ENCODE measurements at regions not wholly inside any gene's neighbourhood (a gene's known extent, or its start where the extent isn't known, plus 50 kb on each side); places are given as distances from the start of the nearest gene placed in this dataset.

DNA sequence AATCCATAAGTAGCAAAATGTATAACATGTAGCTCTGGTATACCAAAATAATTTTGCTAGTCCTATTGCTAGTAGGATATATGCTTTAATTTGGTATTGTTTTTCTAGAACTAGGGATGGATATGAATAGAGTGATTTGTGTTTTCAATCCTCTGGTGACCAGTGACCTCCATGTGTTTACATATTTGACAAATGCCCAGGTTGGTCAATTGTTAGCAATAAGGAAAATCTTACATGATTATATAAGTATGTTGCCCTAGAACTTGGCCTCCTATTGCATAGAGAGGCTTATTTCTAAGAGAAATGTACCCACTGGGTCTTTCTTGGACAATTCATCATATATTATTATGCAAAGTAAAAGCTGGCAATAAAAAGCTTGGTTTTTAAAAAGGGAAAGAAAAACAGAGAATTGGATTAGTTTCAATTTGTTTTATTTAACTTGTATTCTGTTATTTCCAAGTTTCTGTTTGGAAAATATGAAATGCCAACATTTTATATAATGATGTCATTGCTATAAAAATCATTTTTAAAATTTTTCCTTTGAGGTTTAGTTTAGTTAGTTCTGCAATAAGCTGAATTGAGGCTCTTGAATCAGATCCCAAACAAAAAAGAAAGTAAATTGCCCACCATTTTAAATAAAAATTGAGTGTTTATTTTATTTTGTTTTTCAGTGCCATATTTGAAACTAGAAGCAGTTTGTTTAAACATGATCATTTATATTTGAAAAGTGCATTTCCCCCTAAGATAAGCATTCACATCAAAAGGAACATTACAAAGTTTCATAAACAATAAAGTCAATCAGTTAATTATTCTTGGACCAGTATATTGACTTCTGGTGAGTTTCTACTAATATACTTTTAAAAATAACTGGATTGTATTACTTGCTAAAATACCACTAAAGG lies 210.9 kb downstream of the ZC3H11B start:
- DNase-seq (ENCODE audit: low spot score), result no peak
- H3K4me1 Mint-ChIP-seq (ENCODE audit: unreplicated experiment), result no peaks in the 10 kb centered on the region
- TF ChIP-seq, protein P1, sequence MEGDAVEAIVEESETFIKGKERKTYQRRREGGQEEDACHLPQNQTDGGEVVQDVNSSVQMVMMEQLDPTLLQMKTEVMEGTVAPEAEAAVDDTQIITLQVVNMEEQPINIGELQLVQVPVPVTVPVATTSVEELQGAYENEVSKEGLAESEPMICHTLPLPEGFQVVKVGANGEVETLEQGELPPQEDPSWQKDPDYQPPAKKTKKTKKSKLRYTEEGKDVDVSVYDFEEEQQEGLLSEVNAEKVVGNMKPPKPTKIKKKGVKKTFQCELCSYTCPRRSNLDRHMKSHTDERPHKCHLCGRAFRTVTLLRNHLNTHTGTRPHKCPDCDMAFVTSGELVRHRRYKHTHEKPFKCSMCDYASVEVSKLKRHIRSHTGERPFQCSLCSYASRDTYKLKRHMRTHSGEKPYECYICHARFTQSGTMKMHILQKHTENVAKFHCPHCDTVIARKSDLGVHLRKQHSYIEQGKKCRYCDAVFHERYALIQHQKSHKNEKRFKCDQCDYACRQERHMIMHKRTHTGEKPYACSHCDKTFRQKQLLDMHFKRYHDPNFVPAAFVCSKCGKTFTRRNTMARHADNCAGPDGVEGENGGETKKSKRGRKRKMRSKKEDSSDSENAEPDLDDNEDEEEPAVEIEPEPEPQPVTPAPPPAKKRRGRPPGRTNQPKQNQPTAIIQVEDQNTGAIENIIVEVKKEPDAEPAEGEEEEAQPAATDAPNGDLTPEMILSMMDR (IDR thresholded peaks at IDR 0.05; ENCODE audit: unreplicated experiment), result no peak
- peaks cover 5% of the 10 kb centered on the region for H3K27me3 Mint-ChIP-seq (ENCODE audit: unreplicated experiment)
- no peaks in the 10 kb centered on the region for H3K9me3 Mint-ChIP-seq (ENCODE audit: unreplicated experiment)
- no peak overlapping the region for H3K4me3 Mint-ChIP-seq (ENCODE audit: unreplicated experiment)
- H3K27ac Mint-ChIP-seq (ENCODE audit: unreplicated experiment), result no peak overlapping the region
- H3K36me3 Mint-ChIP-seq (ENCODE audit: low read depth, unreplicated experiment), result no peaks in the 10 kb centered on the region

DNA sequence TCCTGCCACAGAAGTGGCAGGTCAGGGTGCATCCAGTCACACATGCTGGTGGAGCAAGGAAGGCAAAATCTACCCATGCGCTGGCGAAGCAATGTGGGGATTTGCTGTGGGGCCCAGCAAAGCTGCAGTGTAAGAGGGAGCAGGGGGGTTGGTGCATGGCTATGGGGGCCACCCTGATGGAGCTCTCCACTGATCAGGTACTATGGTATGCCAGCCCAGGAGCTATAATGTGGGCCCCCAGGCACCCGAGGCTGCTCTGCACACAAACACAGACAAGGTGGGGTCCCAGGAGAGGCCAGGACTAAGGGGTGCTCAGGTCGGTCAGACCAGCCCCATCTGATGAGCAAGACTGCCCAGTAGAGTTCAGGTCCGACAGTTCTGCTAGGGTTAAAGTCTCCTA lies 213.5 kb downstream of the ZC3H11B start:
- Mint-ChIP-seq H3K27me3 (ENCODE audit: unreplicated experiment) (peaks cover 10% of the 10 kb centered on the region), H3K4me3 (ENCODE audit: unreplicated experiment) (no peak overlapping the region), H3K36me3 (ENCODE audit: low read depth, unreplicated experiment) (peaks cover 3% of the 10 kb centered on the region), H3K27ac (ENCODE audit: unreplicated experiment) (no peak overlapping the region), H3K9me3 (ENCODE audit: unreplicated experiment) (peaks cover 5% of the 10 kb centered on the region), H3K4me1 (ENCODE audit: unreplicated experiment) (no peaks in the 10 kb centered on the region)
- TF ChIP-seq, protein P1 (IDR thresholded peaks at IDR 0.05; ENCODE audit: unreplicated experiment), result no peak
- DNase-seq (ENCODE audit: low spot score), result no peak

DNA sequence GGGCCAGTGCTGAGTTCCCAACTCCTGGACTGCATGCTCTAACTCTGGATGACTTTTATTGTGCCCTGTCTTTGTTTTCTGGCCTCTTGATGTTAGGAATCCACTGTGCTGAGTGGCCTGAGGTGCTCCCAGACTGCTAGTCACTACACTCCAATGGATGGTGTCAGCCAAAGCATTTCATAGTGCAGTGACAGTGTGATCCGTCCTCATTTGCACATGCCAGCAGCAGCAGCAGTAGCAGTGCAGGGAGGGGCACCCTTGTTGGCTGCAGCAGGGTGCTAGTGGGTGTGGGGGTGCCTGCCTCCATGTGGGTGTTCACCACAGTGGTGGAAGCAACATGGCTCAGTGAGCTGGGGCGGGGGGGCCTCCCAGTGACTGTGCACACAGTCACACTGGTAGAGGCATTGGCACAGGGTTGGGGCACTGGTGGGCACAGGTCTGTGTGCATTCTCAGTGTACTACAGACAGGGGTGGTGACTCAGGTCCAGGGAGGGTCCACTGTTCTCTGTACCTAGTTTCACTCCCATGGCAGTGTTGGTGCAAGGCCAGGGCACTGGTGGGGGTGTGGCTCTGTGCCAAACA lies 214.0 kb downstream of the ZC3H11B start:
- Mint-ChIP-seq H3K4me1 (ENCODE audit: unreplicated experiment) (no peaks in the 10 kb centered on the region), H3K9me3 (ENCODE audit: unreplicated experiment) (peaks cover 5% of the 10 kb centered on the region), H3K27me3 (ENCODE audit: unreplicated experiment) (peaks cover 10% of the 10 kb centered on the region), H3K27ac (ENCODE audit: unreplicated experiment) (no peak overlapping the region), H3K4me3 (ENCODE audit: unreplicated experiment) (no peak overlapping the region), H3K36me3 (ENCODE audit: low read depth, unreplicated experiment) (peaks cover 3% of the 10 kb centered on the region)
- TF ChIP-seq, protein P1 (IDR thresholded peaks at IDR 0.05; ENCODE audit: unreplicated experiment), result no peak
- DNase-seq (ENCODE audit: low spot score), result no peak

DNA sequence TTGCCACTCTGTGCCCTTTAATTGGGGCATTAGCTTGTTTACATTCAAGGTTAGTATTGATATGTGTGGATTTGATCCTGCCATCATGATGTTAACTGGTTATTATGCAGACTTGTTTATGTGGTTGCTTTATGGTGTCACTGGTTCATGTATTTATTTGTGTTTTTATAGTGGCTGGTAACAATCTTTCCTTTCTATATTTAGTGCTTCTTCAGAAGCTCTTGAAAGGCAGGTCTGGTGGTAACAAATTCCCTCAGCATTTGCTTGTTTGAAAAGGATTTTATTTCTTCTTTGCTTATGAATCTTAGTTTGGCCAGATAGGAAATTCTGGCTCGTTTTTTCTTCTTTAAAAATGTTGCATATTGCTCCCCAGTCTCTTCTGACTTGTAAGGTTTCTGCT lies 215.4 kb downstream of the ZC3H11B start:
- Mint-ChIP-seq H3K4me3 (ENCODE audit: unreplicated experiment) (no peak overlapping the region), H3K9me3 (ENCODE audit: unreplicated experiment) (peaks cover 5% of the 10 kb centered on the region), H3K4me1 (ENCODE audit: unreplicated experiment) (no peaks in the 10 kb centered on the region), H3K36me3 (ENCODE audit: low read depth, unreplicated experiment) (peaks cover 3% of the 10 kb centered on the region), H3K27me3 (ENCODE audit: unreplicated experiment) (peaks cover 10% of the 10 kb centered on the region), H3K27ac (ENCODE audit: unreplicated experiment) (no peak overlapping the region)
- no peak for DNase-seq (ENCODE audit: low spot score)
- TF ChIP-seq, protein P1 (IDR thresholded peaks at IDR 0.05; ENCODE audit: unreplicated experiment), result no peak

DNA sequence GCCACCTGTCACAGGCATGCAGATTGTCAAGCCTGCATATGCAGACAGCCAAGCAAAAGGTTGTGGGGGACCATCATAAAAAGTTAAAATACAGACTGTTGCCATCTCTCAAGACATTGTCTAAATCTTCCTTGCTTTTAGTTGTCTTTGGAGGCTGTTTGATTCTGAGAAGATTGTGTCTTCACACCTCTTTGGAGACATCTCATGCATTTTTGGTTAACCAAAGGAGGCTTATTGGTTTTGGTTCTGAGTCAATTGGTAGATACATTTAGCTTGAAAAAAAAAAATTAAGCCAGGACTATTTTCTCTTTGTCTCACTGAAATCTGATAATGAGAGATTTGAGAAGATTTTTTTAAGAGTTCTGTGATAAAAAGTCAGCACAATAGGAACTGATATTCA lies 217.6 kb downstream of the LYPLAL1 start:
- TF ChIP-seq, protein P1 (IDR thresholded peaks at IDR 0.05; ENCODE audit: unreplicated experiment), result no peak
- Mint-ChIP-seq H3K4me1 (ENCODE audit: unreplicated experiment) (peaks cover 18% of the 10 kb centered on the region), H3K4me3 (ENCODE audit: unreplicated experiment) (no peak overlapping the region), H3K9me3 (ENCODE audit: unreplicated experiment) (peaks cover 3% of the 10 kb centered on the region), H3K36me3 (ENCODE audit: low read depth, unreplicated experiment) (peaks cover 3% of the 10 kb centered on the region), H3K27me3 (ENCODE audit: unreplicated experiment) (peaks cover 2% of the 10 kb centered on the region), H3K27ac (ENCODE audit: unreplicated experiment) (no peak overlapping the region)
- no peak for DNase-seq (ENCODE audit: low spot score)

Measured in endothelial cell (in vitro differentiated cells).